Progenitor cell of endocrine pancreas (in vitro differentiated cells): ENCODE measurements at regions not wholly inside any gene's neighbourhood (a gene's known extent, or its start where the extent isn't known, plus 50 kb on each side); places are given as distances from the start of the nearest gene placed in this dataset.

Source experiments
- DNase-seq: peaks from one replicate; pipeline ENCODE4 v3.0.0; 2021; ENCODE audit warnings: low spot score; ENCODE audit not compliant: unreplicated experiment
- H3K27ac Mint-ChIP-seq: 2 replicates; pipeline ENCODE4 v1.8.0; 2021; ENCODE audit warnings: mild to moderate bottlenecking, moderate library complexity, mixed read lengths
- H3K27me3 Mint-ChIP-seq: 2 replicates; pipeline ENCODE4 v1.8.0; 2021; ENCODE audit warnings: mixed read lengths
- H3K36me3 Mint-ChIP-seq: 2 replicates; pipeline ENCODE4 v1.8.0; 2022; ENCODE audit warnings: mixed read lengths; ENCODE audit not compliant: insufficient read depth
- H3K4me1 Mint-ChIP-seq: 2 replicates; pipeline ENCODE4 v1.8.0; 2021; ENCODE audit warnings: low read depth, mixed read lengths
- H3K4me3 Mint-ChIP-seq: 2 replicates; pipeline ENCODE4 v1.8.0; 2021; ENCODE audit warnings: low read depth, mild to moderate bottlenecking, moderate library complexity, mixed read lengths
- H3K9me3 Mint-ChIP-seq: 2 replicates; pipeline ENCODE4 v1.8.0; 2021; ENCODE audit warnings: low read depth, mixed read lengths
- TF ChIP-seq, protein P1 (sequence below): fragments of 200-600 bp; sonication (generic); IDR thresholded peaks from one replicate; pipeline ENCODE4 v1.5.0; 2021; ENCODE audit warnings: antibody characterized with exemption, mild to moderate bottlenecking; ENCODE audit not compliant: unreplicated experiment

DNA sequence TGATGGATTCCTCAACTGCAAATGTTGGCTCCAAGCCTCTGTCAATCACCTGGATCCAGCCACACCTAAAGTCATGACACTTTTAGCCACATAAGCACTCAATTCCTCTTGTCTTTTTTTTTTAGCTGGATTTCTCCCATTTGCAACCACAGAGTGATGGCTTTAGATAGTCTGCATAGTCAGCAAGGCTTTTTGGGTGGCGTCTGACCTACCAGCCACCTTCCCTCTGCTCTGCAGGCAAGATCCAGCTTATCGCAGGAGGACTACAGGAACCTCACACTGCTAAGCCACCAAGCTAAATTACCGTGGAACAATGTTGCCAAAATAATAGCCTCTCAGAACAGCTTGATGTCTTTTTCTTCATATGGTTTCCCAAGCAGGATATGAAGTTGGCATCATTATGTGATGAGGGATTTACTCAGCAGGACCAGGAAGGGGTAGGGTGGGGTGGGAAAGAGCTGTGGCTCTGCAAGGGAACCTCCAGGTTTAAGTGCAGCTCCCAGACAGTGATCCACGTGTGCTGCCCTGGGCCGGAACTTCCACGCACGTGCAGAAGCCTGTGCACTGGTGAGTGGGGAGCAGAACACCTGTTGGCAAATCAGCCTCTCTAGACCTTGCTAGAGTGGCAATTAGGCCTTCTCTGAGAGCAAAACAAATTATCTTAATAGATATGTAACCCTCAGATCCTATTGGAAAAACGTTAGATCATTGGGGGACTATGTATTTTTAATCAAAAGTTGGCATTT is 170.6 kb upstream of the NCK2 start:
- Mint-ChIP-seq H3K27ac (no peak overlapping the region), H3K36me3 (no peaks in the 10 kb centered on the region), H3K4me1 (peaks cover 8% of the 10 kb centered on the region), H3K9me3 (no peaks in the 10 kb centered on the region), H3K4me3 (no peak overlapping the region), H3K27me3 (peaks cover 29% of the 10 kb centered on the region)
- TF ChIP-seq, protein P1, sequence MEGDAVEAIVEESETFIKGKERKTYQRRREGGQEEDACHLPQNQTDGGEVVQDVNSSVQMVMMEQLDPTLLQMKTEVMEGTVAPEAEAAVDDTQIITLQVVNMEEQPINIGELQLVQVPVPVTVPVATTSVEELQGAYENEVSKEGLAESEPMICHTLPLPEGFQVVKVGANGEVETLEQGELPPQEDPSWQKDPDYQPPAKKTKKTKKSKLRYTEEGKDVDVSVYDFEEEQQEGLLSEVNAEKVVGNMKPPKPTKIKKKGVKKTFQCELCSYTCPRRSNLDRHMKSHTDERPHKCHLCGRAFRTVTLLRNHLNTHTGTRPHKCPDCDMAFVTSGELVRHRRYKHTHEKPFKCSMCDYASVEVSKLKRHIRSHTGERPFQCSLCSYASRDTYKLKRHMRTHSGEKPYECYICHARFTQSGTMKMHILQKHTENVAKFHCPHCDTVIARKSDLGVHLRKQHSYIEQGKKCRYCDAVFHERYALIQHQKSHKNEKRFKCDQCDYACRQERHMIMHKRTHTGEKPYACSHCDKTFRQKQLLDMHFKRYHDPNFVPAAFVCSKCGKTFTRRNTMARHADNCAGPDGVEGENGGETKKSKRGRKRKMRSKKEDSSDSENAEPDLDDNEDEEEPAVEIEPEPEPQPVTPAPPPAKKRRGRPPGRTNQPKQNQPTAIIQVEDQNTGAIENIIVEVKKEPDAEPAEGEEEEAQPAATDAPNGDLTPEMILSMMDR = no peak
- DNase-seq = no peak

DNA sequence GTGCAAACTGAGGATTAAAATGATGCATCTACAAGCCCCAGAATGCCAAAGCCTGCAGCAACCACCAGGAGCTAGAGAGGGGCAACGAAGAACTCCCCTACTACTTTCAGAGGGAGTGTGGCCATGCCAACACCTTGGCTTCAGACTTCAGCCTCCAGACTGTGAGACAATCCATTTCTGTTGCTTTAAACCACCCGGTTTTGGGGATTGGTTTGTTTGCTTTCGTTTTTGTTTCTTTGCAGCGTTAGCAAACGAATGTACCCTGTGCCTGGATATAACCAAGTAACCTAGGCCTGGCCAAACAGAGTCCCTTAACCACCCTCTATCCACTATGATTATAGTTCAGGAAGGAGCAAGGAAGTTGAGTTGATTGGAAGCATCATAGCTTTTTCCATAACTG is 171.2 kb upstream of the NCK2 start:
- H3K27me3 Mint-ChIP-seq = peaks cover 29% of the 10 kb centered on the region
- TF ChIP-seq, protein P1 = no peak
- no peak for DNase-seq
- H3K4me3 Mint-ChIP-seq = no peak overlapping the region
- H3K27ac Mint-ChIP-seq = no peak overlapping the region
- no peaks in the 10 kb centered on the region for H3K9me3 Mint-ChIP-seq
- H3K4me1 Mint-ChIP-seq = peaks cover 8% of the 10 kb centered on the region
- no peaks in the 10 kb centered on the region for H3K36me3 Mint-ChIP-seq

DNA sequence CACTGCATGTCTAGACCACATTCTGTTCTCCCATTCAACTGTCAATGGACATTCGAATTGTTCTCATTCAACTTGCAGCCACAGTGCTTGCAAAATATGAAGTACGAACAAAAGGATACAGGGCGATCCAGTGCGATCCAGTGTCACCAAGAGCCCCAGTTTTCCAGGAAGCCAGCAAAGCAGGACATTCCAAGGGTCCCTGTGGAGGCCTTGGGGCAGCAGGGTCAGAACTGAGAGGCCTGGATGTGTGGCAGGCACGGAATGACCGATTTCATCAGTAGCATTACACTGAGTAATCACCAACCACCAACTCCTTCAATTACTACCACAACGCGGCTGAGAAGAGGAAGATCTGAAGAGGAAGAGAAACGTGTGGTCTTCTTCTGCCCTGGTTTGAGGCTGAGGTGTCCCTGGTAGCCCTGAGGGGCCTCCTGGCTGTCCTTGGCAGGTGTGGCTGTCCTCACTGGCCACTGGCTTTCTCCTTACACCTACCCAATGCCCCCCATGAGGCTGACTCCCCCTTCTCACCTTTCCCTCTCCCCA is 172.7 kb upstream of the FHL2 start:
- no peak for DNase-seq
- Mint-ChIP-seq H3K9me3 (no peaks in the 10 kb centered on the region), H3K4me3 (no peak overlapping the region), H3K27ac (no peak overlapping the region), H3K4me1 (peaks cover 9% of the 10 kb centered on the region), H3K27me3 (peaks cover 38% of the 10 kb centered on the region), H3K36me3 (no peaks in the 10 kb centered on the region)
- TF ChIP-seq, protein P1 = no peak

DNA sequence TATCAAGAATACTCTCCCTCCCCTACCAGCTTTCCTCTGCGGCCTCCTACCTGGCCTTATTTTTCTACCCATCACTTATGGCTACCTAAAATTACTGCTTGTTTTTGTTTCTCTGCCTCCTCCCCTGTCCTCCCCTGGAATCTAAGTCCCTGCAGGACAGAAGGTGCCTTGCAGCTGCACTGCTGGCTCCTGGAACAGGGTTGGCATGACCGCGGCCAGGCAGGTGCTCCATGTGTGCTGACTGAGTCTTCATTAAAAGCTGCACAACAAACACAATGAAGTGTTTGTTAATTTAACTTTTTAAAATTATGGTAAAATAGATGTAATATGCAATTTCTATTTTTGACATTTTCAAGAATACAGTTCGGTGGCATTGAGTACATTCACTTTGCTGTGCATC is 171.9 kb upstream of the FHL2 start:
- Mint-ChIP-seq H3K27me3 (peaks cover 38% of the 10 kb centered on the region), H3K4me1 (peaks cover 5% of the 10 kb centered on the region), H3K4me3 (no peak overlapping the region), H3K27ac (no peak overlapping the region), H3K36me3 (no peaks in the 10 kb centered on the region), H3K9me3 (no peaks in the 10 kb centered on the region)
- no peak for DNase-seq
- TF ChIP-seq, protein P1 = no peak

DNA sequence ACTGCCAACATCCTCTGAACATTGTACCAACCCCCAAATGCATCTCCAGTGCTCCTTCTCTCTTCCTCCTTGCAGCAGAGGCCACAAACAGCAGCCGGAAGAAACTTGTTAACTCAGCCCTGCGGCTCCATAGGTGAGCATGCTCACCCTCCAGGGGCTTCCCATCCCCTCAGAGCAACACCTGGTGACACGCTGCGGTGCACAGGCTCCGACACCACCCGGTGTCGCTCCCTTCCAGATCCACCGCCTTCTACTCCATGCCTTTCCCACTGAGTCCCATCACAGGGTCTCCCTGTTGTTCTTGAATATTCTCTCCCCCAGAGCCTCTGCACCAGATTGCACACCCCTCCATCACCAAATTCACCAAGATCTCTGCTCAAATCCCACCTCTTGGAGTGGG is 171.5 kb upstream of the FHL2 start:
- no peak for DNase-seq
- TF ChIP-seq, protein P1 = no peak
- no peak overlapping the region for H3K27ac Mint-ChIP-seq
- H3K9me3 Mint-ChIP-seq = no peaks in the 10 kb centered on the region
- peaks cover 5% of the 10 kb centered on the region for H3K4me1 Mint-ChIP-seq
- H3K4me3 Mint-ChIP-seq = no peak overlapping the region
- peaks cover 36% of the 10 kb centered on the region for H3K27me3 Mint-ChIP-seq
- no peaks in the 10 kb centered on the region for H3K36me3 Mint-ChIP-seq
